Keratinocyte (primary cell): ENCODE measurements at regions not wholly inside any gene's neighbourhood (a gene's known extent, or its start where the extent isn't known, plus 50 kb on each side); places are given as distances from the start of the nearest gene placed in this dataset.
A peak's percentile ranks its signal among the peaks of the same experiment; 100 is the strongest.

ENCODE experiments used
- DNase-seq: peaks from one replicate; pipeline ENCODE4 v3.0.0-alpha.2; 2011; ENCODE audit warnings: low read depth, missing footprints, low spot score
- FAIRE-seq: peaks from 2 replicates; lab custom pipeline; 2011; peaks lifted over from hg19 to GRCh38; lab: Jason Lieb, UNC
- H2AFZ ChIP-seq: 2 replicates; pipeline ENCODE4 v1.6.0; 2012; ENCODE audit warnings: low read length, control low read depth, inconsistent platforms; ENCODE audit not compliant: control insufficient read depth
- H3K27ac ChIP-seq: 2 replicates; pipeline ENCODE4 v1.5.1; 2011; ENCODE audit warnings: low read length; ENCODE audit not compliant: control insufficient read depth, insufficient read depth
- H3K27me3 ChIP-seq: 3 replicates; pipeline ENCODE4 v1.6.0; 2011; ENCODE audit warnings: low read length; ENCODE audit not compliant: control insufficient read depth, insufficient read depth; ENCODE audit errors: extremely low read depth
- H3K36me3 ChIP-seq, 2 experiments: 2 replicates in 1 of 2; 3 replicates in 1 of 2; pipeline ENCODE4 v1.5.1; 2011; ENCODE audit warnings: low read length in 2 of 2, mild to moderate bottlenecking in 1 of 2; ENCODE audit not compliant: control insufficient read depth in 2 of 2, insufficient read depth in 2 of 2; ENCODE audit errors: extremely low read depth in 1 of 2
- H3K4me1 ChIP-seq: 3 replicates; pipeline ENCODE4 v1.5.1; 2011; ENCODE audit warnings: low read length; ENCODE audit not compliant: control insufficient read depth, insufficient read depth; ENCODE audit errors: extremely low read depth
- H3K4me2 ChIP-seq: 3 replicates; pipeline ENCODE4 v1.6.0; 2011; ENCODE audit warnings: low read depth, low read length; ENCODE audit not compliant: control insufficient read depth, insufficient read depth; ENCODE audit errors: extremely low read depth
- H3K4me3 ChIP-seq, 3 experiments: fragments of 200-600 bp in 1 of 3; sonication (generic) in 1 of 3; 2 replicates in 2 of 3; 3 replicates in 1 of 3; pipeline ENCODE4 v1.5.1; 2011 to 2016; ENCODE audit warnings: low read length in 3 of 3, mild to moderate bottlenecking in 3 of 3, control low read depth in 2 of 3, inconsistent platforms in 1 of 3, low read depth in 1 of 3, mixed read lengths in 1 of 3, mixed run types in 1 of 3, moderate library complexity in 1 of 3; ENCODE audit not compliant: control insufficient read depth in 2 of 3, insufficient read depth in 2 of 3; ENCODE audit errors: extremely low read depth in 1 of 3
- H3K79me2 ChIP-seq: 2 replicates; pipeline ENCODE4 v1.6.0; 2012; ENCODE audit warnings: low read length; ENCODE audit not compliant: control insufficient read depth, insufficient read depth
- H3K9ac ChIP-seq: 3 replicates; pipeline ENCODE4 v1.6.0; 2011; ENCODE audit warnings: low read length; ENCODE audit not compliant: control insufficient read depth, insufficient read depth; ENCODE audit errors: extremely low read depth
- H3K9me1 ChIP-seq: 3 replicates; pipeline ENCODE4 v1.6.0; 2011; ENCODE audit warnings: low read length; ENCODE audit not compliant: control insufficient read depth, insufficient read depth; ENCODE audit errors: extremely low read depth
- H3K9me3 ChIP-seq: 2 replicates; pipeline ENCODE4 v1.5.1; 2012; ENCODE audit warnings: low read depth, low read length; ENCODE audit not compliant: control insufficient read depth
- H4K20me1 ChIP-seq: 3 replicates; pipeline ENCODE4 v1.6.0; 2011; ENCODE audit warnings: low read length; ENCODE audit not compliant: control insufficient read depth, insufficient read depth; ENCODE audit errors: extremely low read depth
- EZH2 ChIP-seq: IDR thresholded peaks from one replicate; pipeline ENCODE4 v1.6.1; 2012; ENCODE audit warnings: inconsistent platforms, mild to moderate bottlenecking, low read length, moderate library complexity
- dilution Hi-C: fragments of 300-500 bp; cut with MboI; formaldehyde crosslinking; loops from one replicate; pipeline ENCODE4 v1.7.0; 2020; ENCODE audit warnings: low sequenced_read_pairs; ENCODE audit not compliant: extremely low pct_ligation_motif_present
- TF ChIP-seq, protein P1 (sequence below), 3 experiments: IDR thresholded peaks in 1 of 3; conservative IDR thresholded peaks in 1 of 3; optimal IDR thresholded peaks in 1 of 3; 2 replicates in 2 of 3; 3 replicates in 1 of 3; pipeline versions ENCODE3 to v1.5.1; 2011; ENCODE audit warnings: low read length in 3 of 3, mild to moderate bottlenecking in 3 of 3, moderate library complexity in 2 of 3, control low read depth in 1 of 3, inconsistent platforms in 1 of 3; ENCODE audit not compliant: insufficient read depth in 2 of 3; ENCODE audit errors: extremely low read depth in 1 of 3

DNA sequence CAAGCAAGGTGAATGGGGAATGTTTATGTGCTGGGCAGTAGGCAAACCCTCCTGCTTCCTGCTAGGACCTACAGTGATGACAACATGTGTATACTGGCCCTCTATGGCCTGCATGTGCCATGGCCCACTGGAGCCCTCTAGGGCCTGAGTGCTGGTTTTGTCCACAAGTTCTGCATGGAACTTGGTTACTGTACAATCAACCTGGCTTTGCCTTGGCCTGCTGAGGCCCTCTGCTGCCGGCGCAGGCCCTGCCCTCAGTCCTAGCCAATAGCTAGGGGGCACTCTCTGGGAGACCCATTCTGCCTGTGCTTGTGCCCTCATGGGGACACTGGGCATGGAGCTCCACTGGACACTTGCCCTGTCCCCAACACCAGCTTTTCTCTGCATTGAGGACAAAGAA is 138.6 kb upstream of the NGF start:
- Histone ChIP-seq H3K4me2 (no peak overlapping the region), H3K9ac (no peak overlapping the region), H3K36me3 (no peaks in the 10 kb centered on the region), H3K4me3 (no peak overlapping the region), H3K27me3 (peaks cover 6% of the 10 kb centered on the region), H4K20me1 (no peaks in the 10 kb centered on the region), H3K4me1 (peaks cover 29% of the 10 kb centered on the region), H3K27ac (no peak overlapping the region), H2AFZ (no peak overlapping the region), H3K9me3 (no peaks in the 10 kb centered on the region), H3K79me2 (no peaks in the 10 kb centered on the region), H3K9me1 (peaks cover 2% of the 10 kb centered on the region)
- dilution Hi-C loops: no loop called here
- FAIRE-seq: no peak
- no peak for DNase-seq
- no peak for TF ChIP-seq EZH2
- TF ChIP-seq, protein P1, sequence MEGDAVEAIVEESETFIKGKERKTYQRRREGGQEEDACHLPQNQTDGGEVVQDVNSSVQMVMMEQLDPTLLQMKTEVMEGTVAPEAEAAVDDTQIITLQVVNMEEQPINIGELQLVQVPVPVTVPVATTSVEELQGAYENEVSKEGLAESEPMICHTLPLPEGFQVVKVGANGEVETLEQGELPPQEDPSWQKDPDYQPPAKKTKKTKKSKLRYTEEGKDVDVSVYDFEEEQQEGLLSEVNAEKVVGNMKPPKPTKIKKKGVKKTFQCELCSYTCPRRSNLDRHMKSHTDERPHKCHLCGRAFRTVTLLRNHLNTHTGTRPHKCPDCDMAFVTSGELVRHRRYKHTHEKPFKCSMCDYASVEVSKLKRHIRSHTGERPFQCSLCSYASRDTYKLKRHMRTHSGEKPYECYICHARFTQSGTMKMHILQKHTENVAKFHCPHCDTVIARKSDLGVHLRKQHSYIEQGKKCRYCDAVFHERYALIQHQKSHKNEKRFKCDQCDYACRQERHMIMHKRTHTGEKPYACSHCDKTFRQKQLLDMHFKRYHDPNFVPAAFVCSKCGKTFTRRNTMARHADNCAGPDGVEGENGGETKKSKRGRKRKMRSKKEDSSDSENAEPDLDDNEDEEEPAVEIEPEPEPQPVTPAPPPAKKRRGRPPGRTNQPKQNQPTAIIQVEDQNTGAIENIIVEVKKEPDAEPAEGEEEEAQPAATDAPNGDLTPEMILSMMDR (optimal IDR thresholded peaks at IDR 0.05 in 1 of 3, IDR thresholded peaks at IDR 0.05 in 1 of 3, conservative IDR thresholded peaks at IDR 0.05 in 1 of 3; ENCODE audit: extremely low read depth in 1 of 3, insufficient read depth in 2 of 3, low read length in 3 of 3): peak in 1 of 3 experiments; percentile 26

DNA sequence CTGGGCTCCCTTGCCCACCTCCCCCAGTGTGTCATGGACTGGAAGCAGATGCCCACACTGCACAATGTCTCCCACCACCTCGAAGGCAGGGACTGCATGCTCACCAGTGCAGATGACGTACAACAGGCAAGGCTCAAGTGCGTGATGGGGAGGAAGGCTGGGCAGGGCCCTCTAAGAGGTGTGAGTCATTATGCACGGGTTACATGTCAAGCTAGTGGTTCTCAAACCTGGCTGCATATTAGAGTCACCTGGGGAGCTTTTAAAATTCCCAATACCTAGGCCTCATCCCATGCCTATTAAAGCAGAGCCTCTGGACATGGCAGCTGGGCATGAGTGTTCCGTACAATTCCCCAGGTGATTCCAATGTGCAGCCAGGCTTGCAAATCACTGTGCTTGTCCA is 137.9 kb upstream of the NGF start:
- DNase-seq (no peak), FAIRE-seq (peak; percentile 36)
- TF ChIP-seq, protein P1 (optimal IDR thresholded peaks at IDR 0.05 in 1 of 3, IDR thresholded peaks at IDR 0.05 in 1 of 3, conservative IDR thresholded peaks at IDR 0.05 in 1 of 3; ENCODE audit: extremely low read depth in 1 of 3, insufficient read depth in 2 of 3, low read length in 3 of 3): no peak
- no peak for TF ChIP-seq EZH2
- no peak overlapping the region for H3K27ac ChIP-seq
- H3K27me3 ChIP-seq: peaks cover 6% of the 10 kb centered on the region
- H4K20me1 ChIP-seq: no peaks in the 10 kb centered on the region
- H3K4me2 ChIP-seq: no peak overlapping the region
- H3K4me3 ChIP-seq: no peak overlapping the region
- H2AFZ ChIP-seq: no peak overlapping the region
- H3K9me3 ChIP-seq: no peaks in the 10 kb centered on the region
- peaks cover 2% of the 10 kb centered on the region for H3K9me1 ChIP-seq
- no peaks in the 10 kb centered on the region for H3K79me2 ChIP-seq
- peaks cover 29% of the 10 kb centered on the region for H3K4me1 ChIP-seq
- H3K36me3 ChIP-seq: no peaks in the 10 kb centered on the region
- H3K9ac ChIP-seq: no peak overlapping the region
- dilution Hi-C loops: no loop called here
